IPS DF 6.9 (cell line): ENCODE measurements at regions not wholly inside any gene's neighbourhood (a gene's known extent, or its start where the extent isn't known, plus 50 kb on each side); places are given as distances from the start of the nearest gene placed in this dataset.

ENCODE experiments used
- DNase-seq: peaks from one replicate; pipeline ENCODE4 v3.0.0-alpha.2; 2013; ENCODE audit warnings: low read depth, low spot score
- H3K27ac ChIP-seq: one replicate; pipeline ENCODE4 v1.5.1; 2013; ENCODE audit warnings: low read length, control low read depth
- H3K27me3 ChIP-seq: 2 replicates; pipeline ENCODE4 v1.6.1; 2013; ENCODE audit warnings: mild to moderate bottlenecking, low read length; ENCODE audit not compliant: control insufficient read depth, insufficient read depth
- H3K36me3 ChIP-seq: 2 replicates; pipeline ENCODE4 v1.6.1; 2013; ENCODE audit warnings: low read length; ENCODE audit not compliant: control insufficient read depth, insufficient read depth
- H3K4me1 ChIP-seq: 2 replicates; pipeline ENCODE4 v1.6.1; 2013; ENCODE audit warnings: low read length; ENCODE audit not compliant: control insufficient read depth, insufficient read depth
- H3K4me3 ChIP-seq: 2 replicates; pipeline ENCODE4 v1.5.1; 2013; ENCODE audit warnings: mild to moderate bottlenecking, low read length
- H3K9me3 ChIP-seq: 2 replicates; pipeline ENCODE4 v1.6.1; 2013; ENCODE audit warnings: low read length, inconsistent platforms; ENCODE audit not compliant: control insufficient read depth, insufficient read depth
- WGBS: extraction: QIAGEN DNeasy Blood & Tissue Kit; methylation state at CpG from one replicate; pipeline ENCODE4 v1.1.7; 2013; ENCODE audit warnings: mixed read lengths, missing lambda C conversion rate; ENCODE audit not compliant: insufficient read length, insufficient coverage; 5-methylcytosine and 5-hydroxymethylcytosine counted together

DNA sequence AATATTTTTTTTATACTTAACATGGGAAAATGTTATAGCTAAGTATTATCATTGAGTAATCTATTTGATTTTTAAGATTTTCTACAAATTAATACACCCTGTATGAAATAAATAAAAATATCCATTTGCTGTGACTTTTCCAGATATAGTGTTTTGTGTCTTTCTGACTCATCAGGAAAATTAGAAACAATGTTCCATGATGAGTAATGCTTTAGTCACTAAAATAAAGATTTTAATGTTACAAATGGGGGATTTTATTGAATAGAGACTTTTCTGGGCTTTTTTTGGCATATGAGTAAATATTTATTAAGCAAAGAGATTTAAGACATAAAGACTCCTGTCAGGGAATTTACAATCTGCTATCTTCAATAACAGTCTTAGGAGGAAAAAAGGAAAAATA, 279.2 kb upstream of the NOCT start:
- no peak for DNase-seq
- Histone ChIP-seq H3K27ac (no peak overlapping the region), H3K4me1 (no peaks in the 10 kb centered on the region), H3K27me3 (no peaks in the 10 kb centered on the region), H3K9me3 (no peaks in the 10 kb centered on the region), H3K36me3 (no peaks in the 10 kb centered on the region), H3K4me3 (no peak overlapping the region)

DNA sequence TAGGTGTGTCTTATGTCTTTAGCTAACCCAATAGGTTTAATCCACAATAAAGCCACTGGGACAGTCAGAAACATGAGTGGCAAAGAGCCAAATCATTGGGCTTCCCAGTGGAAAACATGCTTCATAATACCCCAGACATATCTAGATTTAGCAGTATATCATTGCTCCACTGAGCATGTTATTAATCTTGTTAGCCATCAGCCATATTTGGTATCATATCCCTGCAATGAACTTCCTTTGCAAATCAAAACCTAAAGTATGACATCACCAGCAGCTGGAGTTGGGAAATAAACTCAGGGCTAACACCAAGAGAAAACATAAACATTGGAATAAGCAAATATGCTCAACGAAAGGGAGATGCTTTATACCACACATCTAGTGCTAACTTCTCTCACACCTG, 280.8 kb upstream of the NOCT start:
- Histone ChIP-seq H3K27ac (no peak overlapping the region), H3K27me3 (no peaks in the 10 kb centered on the region), H3K4me1 (no peaks in the 10 kb centered on the region), H3K9me3 (no peaks in the 10 kb centered on the region), H3K36me3 (no peaks in the 10 kb centered on the region), H3K4me3 (no peak overlapping the region)
- DNase-seq, result no peak
- WGBS, result no CpG with 5 or more reads among the region's 1 CpG

DNA sequence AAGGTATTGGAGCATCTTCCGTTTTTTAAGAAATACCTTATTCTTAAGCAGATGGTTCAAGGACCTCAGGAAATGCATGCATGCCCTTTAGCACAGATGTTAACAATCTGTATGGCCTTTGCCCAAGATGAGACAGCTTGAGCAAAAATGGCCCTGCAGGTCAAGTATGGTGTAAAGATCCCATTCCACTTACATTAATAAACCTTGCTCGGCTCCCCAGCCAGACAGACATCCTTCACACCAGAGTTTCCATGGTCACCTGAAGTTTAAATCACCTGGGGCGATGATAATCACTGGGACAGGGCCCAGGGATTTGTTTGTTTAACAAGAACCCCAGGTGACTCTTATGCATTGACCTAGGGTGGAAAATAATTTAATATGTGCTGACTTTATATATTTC, 287.0 kb upstream of the NOCT start:
- Histone ChIP-seq H3K4me1 (peaks cover 3% of the 10 kb centered on the region; the same call in 1 of the 2 replicates), H3K4me3 (no peak overlapping the region), H3K36me3 (no peaks in the 10 kb centered on the region), H3K27me3 (no peaks in the 10 kb centered on the region), H3K9me3 (no peaks in the 10 kb centered on the region), H3K27ac (no peak overlapping the region)
- no peak for DNase-seq
- no CpG with 5 or more reads among the region's 3 CpGs for WGBS

DNA sequence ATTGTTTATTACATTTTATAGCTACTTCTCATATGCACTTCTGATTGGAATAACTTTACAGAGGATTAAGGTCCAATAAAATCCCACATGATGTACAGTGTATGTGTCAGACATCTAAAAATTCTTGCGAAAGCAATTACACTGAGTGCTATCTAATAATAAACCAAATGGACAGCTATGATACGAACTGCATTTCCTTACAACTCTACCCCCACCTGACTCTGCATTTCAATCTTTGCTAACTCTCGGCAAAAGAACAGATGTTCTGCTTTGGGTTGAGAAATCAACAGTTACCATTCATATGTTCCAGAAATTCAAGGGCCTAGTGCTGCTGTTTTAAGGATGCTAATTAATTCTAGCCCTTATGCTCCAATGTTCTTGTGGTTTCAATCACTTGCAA, 287.9 kb upstream of the NOCT start:
- no peaks in the 10 kb centered on the region for H3K9me3 ChIP-seq
- no peak overlapping the region for H3K27ac ChIP-seq
- no peaks in the 10 kb centered on the region for H3K27me3 ChIP-seq
- H3K4me3 ChIP-seq, result no peak overlapping the region
- H3K36me3 ChIP-seq, result no peaks in the 10 kb centered on the region
- WGBS, result no CpG with 5 or more reads among the region's 3 CpGs
- no peak for DNase-seq
- H3K4me1 ChIP-seq, result peaks cover 3% of the 10 kb centered on the region; the same call in 1 of the 2 replicates

DNA sequence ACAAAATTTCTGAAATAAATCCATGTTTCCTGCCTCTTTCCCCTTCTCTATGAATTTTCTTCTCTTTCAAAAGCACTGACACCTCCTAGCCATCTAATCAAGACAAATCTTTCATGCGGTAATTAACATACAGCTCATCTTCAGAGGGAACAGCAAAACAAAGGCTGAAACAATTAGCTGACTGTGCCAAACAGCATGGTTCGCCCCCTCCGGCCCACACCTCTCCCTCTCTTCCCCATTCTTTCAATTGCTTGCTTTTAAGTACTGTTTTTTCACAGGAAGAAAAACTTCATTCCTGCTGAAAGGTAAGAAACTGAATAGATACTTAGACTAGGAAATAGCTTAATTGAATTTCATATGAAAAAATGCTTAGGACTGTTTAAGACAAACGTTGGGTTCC, 291.1 kb upstream of the NOCT start:
- Histone ChIP-seq H3K4me3 (no peak overlapping the region), H3K4me1 (peaks cover 3% of the 10 kb centered on the region; the same call in 1 of the 2 replicates), H3K27ac (no peak overlapping the region), H3K9me3 (no peaks in the 10 kb centered on the region), H3K36me3 (no peaks in the 10 kb centered on the region), H3K27me3 (no peaks in the 10 kb centered on the region)
- WGBS, result no CpG with 5 or more reads among the region's 4 CpGs
- no peak for DNase-seq

DNA sequence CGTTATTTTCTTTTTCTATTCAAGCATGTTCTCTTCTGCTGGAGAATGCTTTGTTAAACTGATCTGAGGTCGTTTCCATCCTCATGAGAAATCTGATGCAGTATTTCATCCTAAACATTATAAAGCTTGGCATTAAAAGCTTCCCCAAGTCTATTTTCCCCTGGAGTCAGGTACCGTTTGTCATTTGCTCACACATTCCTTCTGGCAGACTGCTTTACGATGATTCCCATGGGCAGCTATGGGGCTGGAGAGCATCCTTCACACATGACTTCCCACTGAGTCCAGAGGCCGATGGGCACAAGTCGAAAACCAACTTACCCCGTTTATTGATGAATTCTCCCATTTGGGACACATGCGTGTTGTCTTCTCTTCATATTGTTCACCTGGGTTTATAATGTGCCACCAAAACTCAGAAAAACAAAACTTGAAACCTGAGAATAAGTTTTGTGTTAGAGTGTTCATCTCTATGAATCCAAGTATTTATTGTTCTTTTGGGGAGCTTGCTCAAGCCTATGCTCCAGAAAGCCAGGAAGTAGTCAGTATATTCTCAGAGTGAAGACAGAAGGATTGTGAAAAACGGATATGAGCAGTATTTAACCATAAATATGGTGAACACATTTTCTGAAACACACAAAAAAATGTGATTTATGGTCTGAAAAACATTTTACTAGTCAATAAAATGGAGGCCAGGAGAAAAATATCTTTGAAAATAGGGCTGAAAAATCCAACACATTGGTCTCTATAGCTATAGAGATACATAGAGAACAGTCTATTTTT, 298.8 kb upstream of the NOCT start:
- no peaks in the 10 kb centered on the region for H3K27me3 ChIP-seq
- DNase-seq, result no peak
- no peaks in the 10 kb centered on the region for H3K36me3 ChIP-seq
- no CpG with 5 or more reads among the region's 9 CpGs for WGBS
- no peak overlapping the region for H3K27ac ChIP-seq
- H3K9me3 ChIP-seq, result no peaks in the 10 kb centered on the region
- no peaks in the 10 kb centered on the region for H3K4me1 ChIP-seq
- no peak overlapping the region for H3K4me3 ChIP-seq

DNA sequence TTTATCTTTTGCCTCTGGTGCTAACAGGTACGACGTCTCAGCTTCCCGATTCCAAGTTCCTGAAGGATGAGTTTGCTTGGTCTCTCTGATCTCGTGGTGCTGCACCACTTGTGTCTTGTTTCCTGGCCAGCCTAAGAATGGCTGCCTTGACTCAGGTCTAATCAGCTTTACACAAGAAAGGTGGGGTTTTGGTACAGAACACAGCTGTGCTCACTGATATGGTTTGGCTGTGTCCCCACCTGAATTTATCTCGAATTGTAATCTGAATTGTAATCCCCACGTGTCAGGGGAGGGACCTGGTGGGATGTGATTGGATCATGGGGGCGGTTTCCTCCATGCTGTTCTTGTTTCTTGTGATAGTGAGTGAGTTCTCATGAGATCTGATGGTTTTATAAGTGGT, 305.3 kb upstream of the NOCT start:
- H3K27ac ChIP-seq, result no peak overlapping the region
- WGBS, result no CpG with 5 or more reads among the region's 7 CpGs
- H3K4me1 ChIP-seq, result no peaks in the 10 kb centered on the region
- no peaks in the 10 kb centered on the region for H3K36me3 ChIP-seq
- no peak overlapping the region for H3K4me3 ChIP-seq
- H3K27me3 ChIP-seq, result no peaks in the 10 kb centered on the region
- no peak for DNase-seq
- H3K9me3 ChIP-seq, result no peaks in the 10 kb centered on the region

DNA sequence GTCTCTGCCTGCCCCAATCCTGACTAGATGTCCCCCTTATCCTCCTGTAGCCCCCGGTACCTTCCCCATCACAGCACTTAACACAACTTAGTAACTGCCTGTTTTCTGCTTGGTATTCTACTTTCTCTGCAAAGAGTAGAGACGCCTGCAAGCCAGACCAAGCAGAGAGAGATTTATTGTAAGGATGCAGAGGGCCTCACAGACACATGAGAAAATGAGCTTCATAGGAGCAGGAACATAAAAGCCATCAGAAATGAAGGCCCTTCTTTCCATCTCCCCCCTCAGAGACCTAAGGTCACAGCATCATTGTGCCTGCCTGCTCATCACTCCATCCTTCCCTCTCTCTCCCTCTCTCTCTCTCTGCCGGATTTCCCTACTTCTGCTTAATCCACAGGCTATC, 305.7 kb upstream of the NOCT start:
- no peak for DNase-seq
- H3K27ac ChIP-seq, result no peak overlapping the region
- no peaks in the 10 kb centered on the region for H3K27me3 ChIP-seq
- no peaks in the 10 kb centered on the region for H3K4me1 ChIP-seq
- no peaks in the 10 kb centered on the region for H3K9me3 ChIP-seq
- no peaks in the 10 kb centered on the region for H3K36me3 ChIP-seq
- no CpG with 5 or more reads among the region's 3 CpGs for WGBS
- no peak overlapping the region for H3K4me3 ChIP-seq

DNA sequence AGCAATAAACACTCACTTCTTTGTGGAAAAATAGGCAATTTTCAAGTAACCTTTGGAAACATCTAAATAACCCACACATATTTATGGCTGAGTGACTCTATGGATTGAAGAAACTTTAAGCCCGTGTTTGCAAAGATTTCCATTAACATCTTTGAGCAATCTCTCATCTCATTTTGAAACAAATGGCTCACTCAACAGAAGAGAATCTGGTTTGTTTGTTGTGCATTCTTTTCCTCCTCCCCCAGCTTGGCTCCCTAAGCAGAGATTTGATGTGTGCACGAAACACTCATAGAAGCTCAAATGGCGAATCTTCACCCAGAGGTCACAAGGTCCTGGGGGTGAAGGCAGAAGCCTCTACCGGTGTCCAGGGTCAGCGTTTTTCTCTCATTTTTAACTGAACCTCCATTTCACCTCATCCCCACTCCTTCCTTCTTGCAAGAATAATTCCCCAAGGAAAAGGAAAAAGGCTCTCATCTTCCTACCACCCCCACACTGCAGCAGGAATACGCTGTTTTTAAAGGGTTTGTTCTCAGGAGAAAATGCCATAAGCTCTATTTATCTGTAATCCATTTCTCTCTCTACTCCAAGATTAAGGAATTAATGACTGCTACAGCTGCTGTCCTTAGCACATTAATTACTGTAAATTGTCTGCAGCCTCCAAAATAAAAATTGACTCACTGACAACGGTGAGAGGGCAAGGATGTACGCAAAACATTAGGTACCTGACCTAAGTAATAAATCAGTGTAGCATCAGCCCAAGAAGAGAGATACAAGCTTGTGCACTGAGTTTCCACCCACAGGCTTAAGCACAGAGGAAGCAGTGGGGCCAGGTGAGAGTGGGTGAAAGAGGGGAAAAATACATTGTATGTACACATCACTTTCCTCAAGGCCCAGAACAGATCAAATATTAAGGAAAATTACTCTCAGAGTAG, 307.6 kb upstream of the NOCT start:
- no peak for DNase-seq
- no peaks in the 10 kb centered on the region for H3K4me1 ChIP-seq
- WGBS, result no CpG with 5 or more reads among the region's 8 CpGs
- H3K4me3 ChIP-seq, result no peak overlapping the region
- H3K36me3 ChIP-seq, result no peaks in the 10 kb centered on the region
- H3K27ac ChIP-seq, result no peak overlapping the region
- no peaks in the 10 kb centered on the region for H3K9me3 ChIP-seq
- H3K27me3 ChIP-seq, result no peaks in the 10 kb centered on the region

DNA sequence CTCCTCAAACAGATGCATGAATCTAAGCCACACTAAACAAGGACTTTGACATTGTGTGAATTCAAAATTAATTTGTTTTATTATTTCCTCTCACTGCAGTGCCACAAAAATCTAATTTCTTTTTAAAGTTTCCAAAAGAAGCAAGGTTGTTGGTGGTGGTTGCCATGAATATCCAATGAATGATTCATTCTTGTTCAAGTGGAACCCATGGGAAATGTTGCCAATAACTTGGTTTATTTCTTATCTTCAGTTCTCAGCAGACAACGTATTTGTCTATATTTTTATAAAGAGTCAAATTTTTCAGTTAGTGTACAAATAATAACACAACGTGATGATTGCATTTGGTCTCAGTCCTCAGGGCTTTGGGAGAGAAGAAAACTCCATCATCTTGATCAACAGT, 309.4 kb upstream of the NOCT start:
- Histone ChIP-seq H3K27ac (no peak overlapping the region), H3K9me3 (no peaks in the 10 kb centered on the region), H3K4me1 (no peaks in the 10 kb centered on the region), H3K36me3 (no peaks in the 10 kb centered on the region), H3K27me3 (no peaks in the 10 kb centered on the region), H3K4me3 (no peak overlapping the region)
- WGBS, result no CpG with 5 or more reads among the region's 2 CpGs
- no peak for DNase-seq
